Gastroesophageal sphincter (tissue), 3 donors: ENCODE measurements at regions not wholly inside any gene's neighbourhood (a gene's known extent, or its start where the extent isn't known, plus 50 kb on each side); places are given as distances from the start of the nearest gene placed in this dataset.
"Not testable (repeated sequence)": the region's sequence is repeated elsewhere in the genome, so short reads cannot be mapped to it uniquely, and the experiment has no call there.

ENCODE experiments used
- CTCF ChIP-seq, 4 experiments: fragments of 200-600 bp in 2 of 4; fragments of 450-650 bp in 2 of 4; sonication (generic) in 1 of 4; IDR thresholded peaks; one replicate each; pipeline ENCODE4 v1.5.1; 2017 to 2019; ENCODE audit warnings: antibody characterized with exemption in 4 of 4, mild to moderate bottlenecking in 2 of 4, moderate library complexity in 2 of 4
- POLR2A ChIP-seq, 2 donors: fragments of 450-650 bp; IDR thresholded peaks; one replicate each; pipeline ENCODE4 v1.6.1; 2017; ENCODE audit warnings: antibody characterized with exemption in 2 of 2, mild to moderate bottlenecking in 2 of 2, moderate library complexity in 1 of 2

GRCh38 chr21:7932113-7932512, 2589.3 kb upstream of the TPTE start:
- not testable (repeated sequence) for TF ChIP-seq CTCF, POLR2A (IDR thresholded peaks at IDR 0.05)
